ENCODE measurements at regions not wholly inside any gene's neighbourhood (a gene's known extent, or its start where the extent isn't known, plus 50 kb on each side); places are given as distances from the start of the nearest gene placed in this dataset.
A peak's percentile ranks its signal among the peaks of the same experiment; 100 is the strongest.

- H3K4me3 ChIP-seq (ENCODE audit: low read depth, low read length), result no peak overlapping the region
- TF ChIP-seq CTCF (IDR thresholded peaks at IDR 0.05; ENCODE audit: insufficient read depth, low read length), result no peak
- DNase-seq (ENCODE audit: low read depth), result no peak
Observed at GRCh38 chr20:10735195-10735949, 61.6 kb upstream of the JAG1 start.

GRCh38 chr20:10739134-10739533 is 65.3 kb upstream of the JAG1 start:
- no peak for DNase-seq (ENCODE audit: low read depth)
- peak overlapping the region; percentile 1 for H3K4me3 ChIP-seq (ENCODE audit: low read depth, low read length)
- no peak for TF ChIP-seq CTCF (IDR thresholded peaks at IDR 0.05; ENCODE audit: insufficient read depth, low read length)

- H3K4me3 ChIP-seq (ENCODE audit: low read depth, low read length), result peak overlapping the region; percentile 1
- peak; percentile 51 for DNase-seq (ENCODE audit: low read depth)
Observed at GRCh38 chr20:10739566-10739965, 65.8 kb upstream of the JAG1 start.

DNA sequence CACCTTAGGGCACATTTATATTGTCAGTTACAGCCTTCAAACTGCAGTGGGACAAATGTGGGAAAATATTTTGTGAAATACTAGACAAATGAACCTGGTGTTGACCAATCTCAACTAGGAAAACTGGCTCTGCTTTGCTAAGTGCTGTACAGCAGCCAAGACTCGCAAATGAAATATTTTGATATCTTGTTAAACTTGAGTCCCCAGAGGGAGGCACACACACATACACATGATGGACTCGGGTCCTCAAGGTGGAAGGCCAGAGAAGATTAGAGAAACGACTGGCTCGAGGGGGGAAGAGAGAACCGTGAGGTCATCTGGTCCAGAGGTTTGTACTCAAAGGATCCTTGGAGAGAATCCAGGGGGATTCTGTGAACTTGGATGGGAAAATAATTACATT is 67.3 kb upstream of the JAG1 start:
- no peak for TF ChIP-seq CTCF (IDR thresholded peaks at IDR 0.05; ENCODE audit: insufficient read depth, low read length)
- no peak overlapping the region for H3K4me3 ChIP-seq (ENCODE audit: low read depth, low read length)
- DNase-seq (ENCODE audit: low read depth), result peak; percentile 60

More at GRCh38 chr20:10739566-10739965, 65.8 kb upstream of the JAG1 start:
- TF ChIP-seq CTCF (IDR thresholded peaks at IDR 0.05; ENCODE audit: insufficient read depth, low read length), result no peak

- H3K4me3 ChIP-seq (ENCODE audit: low read depth, low read length), result no peak overlapping the region
- TF ChIP-seq CTCF (IDR thresholded peaks at IDR 0.05; ENCODE audit: insufficient read depth, low read length), result no peak
- no peak for DNase-seq (ENCODE audit: low read depth)
Observed at GRCh38 chr20:10745790-10746189, 72.0 kb upstream of the JAG1 start.

DNA sequence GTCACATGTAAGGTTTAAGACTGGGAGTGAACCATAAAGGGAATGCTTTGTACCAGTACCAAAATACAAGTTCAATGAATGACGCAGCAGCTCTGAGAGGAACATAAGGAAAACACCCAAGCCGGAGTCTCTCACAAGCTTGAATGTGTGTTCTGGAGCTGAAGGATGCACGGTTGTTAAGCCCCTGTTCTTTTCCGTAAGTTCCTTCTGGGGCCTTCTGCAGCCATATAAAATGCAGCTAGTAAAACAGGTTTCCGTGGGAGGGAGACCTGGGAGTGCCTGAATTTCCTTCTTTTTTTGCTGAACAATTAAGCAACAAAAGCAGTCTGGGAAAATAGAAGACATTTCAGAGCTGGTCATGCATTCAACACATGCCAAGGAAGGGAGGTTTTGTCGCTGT is 73.2 kb upstream of the JAG1 start:
- no peak for DNase-seq (ENCODE audit: low read depth)
- H3K4me3 ChIP-seq (ENCODE audit: low read depth, low read length), result no peak overlapping the region
- TF ChIP-seq CTCF (IDR thresholded peaks at IDR 0.05; ENCODE audit: insufficient read depth, low read length), result no peak

- H3K4me3 ChIP-seq (ENCODE audit: low read depth, low read length), result no peak overlapping the region
- no peak for TF ChIP-seq CTCF (IDR thresholded peaks at IDR 0.05; ENCODE audit: insufficient read depth, low read length)
- DNase-seq (ENCODE audit: low read depth), result no peak
Observed at GRCh38 chr20:10749084-10749483, 75.3 kb upstream of the JAG1 start.

Measured in fibroblast of the aortic adventitia (primary cell).